HG03108 (cell line): ENCODE measurements at regions not wholly inside any gene's neighbourhood (a gene's known extent, or its start where the extent isn't known, plus 50 kb on each side); places are given as distances from the start of the nearest gene placed in this dataset.

ENCODE experiments used
- ATAC-seq: cut with Tn5 transposase; IDR thresholded peaks from one replicate; pipeline ENCODE4 v1.9.1; 2021; ENCODE audit warnings: moderate library complexity; ENCODE audit not compliant: unreplicated experiment

GRCh38 chr11:15859411-15859810 is 496.9 kb downstream of the SOX6 start:
- no peak for ATAC-seq

- no peak for ATAC-seq
Measured at GRCh38 chr11:15861256-15861655, 495.1 kb downstream of the SOX6 start.

- no peak for ATAC-seq
Measured at GRCh38 chr11:15863411-15863810, 492.9 kb downstream of the SOX6 start.

- no peak for ATAC-seq
Measured at GRCh38 chr11:15864026-15864805, 492.1 kb downstream of the SOX6 start.

GRCh38 chr11:15865212-15865987 is 490.9 kb downstream of the SOX6 start:
- no peak for ATAC-seq

DNA sequence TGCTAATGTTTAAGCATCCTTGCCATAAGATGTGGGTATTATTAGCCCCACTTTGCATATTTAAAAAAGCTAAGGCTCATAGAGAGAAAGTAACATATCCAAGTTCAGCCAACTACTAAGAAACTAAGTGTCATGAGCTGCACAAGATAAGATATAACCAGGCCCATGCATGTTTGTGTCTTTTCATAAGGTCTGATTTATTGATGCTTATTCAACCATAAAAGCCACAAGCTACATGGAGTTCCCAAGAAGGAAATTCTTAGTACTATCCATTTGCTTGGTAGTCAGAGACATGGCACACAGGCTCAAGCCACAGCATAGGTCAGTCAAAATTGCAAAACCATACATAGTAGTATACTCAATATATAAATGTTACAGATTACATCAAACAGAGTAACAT is 488.5 kb downstream of the SOX6 start:
- ATAC-seq, result no peak

DNA sequence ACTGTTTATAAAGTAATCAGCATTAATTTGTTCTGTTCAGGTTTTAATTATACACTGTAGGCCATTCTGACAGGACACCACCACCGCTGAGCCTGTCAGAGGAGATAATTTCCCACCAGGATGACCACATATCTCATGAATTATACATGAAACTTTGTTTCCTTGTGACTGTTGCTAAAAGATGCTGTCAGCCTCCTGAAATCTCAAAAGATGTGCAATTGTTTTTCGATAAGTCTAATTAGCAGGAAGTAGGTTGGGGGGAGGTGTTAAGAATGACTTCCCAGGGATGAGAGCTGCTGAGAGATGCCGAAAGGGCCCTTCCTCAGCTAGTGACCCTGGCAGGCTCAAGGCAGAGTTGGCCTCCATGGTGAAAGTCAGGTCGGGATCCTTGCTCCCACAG is 485.4 kb downstream of the SOX6 start:
- ATAC-seq, result no peak

GRCh38 chr11:15871904-15872626 is 484.3 kb downstream of the SOX6 start:
- no peak for ATAC-seq

- ATAC-seq, result no peak
Measured at GRCh38 chr11:15873501-15873900, 482.8 kb downstream of the SOX6 start.

DNA sequence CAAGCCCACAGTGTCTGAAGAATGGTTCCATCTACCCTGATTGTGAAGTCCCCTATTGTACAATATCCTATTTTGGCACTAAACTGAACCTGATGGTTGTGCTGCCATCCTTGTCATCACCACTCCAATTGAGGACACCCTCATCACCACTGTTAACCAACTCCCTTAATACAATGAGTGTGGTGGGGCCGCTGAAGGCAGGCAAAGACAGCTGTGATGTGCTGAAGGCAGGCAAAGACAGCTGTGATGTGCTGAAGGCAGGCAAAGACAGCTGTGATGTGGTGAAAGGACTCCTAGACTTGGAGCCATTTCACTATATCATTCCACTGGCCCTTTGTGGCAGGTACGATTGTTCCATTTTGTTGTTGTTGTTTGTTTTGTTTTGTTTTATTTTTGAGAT is 481.6 kb downstream of the SOX6 start:
- no peak for ATAC-seq

DNA sequence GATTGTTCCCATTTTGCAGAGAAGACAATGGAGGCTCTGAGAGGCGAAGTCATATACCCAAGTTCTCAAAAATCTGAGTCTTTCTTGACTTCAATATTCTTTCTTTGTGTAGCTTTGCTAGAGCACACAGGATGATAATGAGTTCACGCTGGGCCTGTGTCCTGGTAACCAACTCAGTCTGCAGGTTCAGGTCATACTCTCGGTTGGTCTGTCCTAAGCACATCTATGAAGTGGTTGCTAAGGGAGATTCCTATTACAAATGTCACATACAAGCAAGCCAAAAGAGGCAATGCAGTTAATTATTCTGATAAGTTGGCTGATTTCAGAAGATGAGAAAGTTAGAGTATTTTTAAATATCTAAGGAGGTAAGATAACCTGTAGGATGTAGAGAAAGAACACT is 481.0 kb downstream of the SOX6 start:
- ATAC-seq, result no peak

GRCh38 chr11:15875943-15876342 is 480.4 kb downstream of the SOX6 start:
- ATAC-seq, result no peak

- ATAC-seq, result no peak
Measured at GRCh38 chr11:15878756-15879155, 477.6 kb downstream of the SOX6 start.

DNA sequence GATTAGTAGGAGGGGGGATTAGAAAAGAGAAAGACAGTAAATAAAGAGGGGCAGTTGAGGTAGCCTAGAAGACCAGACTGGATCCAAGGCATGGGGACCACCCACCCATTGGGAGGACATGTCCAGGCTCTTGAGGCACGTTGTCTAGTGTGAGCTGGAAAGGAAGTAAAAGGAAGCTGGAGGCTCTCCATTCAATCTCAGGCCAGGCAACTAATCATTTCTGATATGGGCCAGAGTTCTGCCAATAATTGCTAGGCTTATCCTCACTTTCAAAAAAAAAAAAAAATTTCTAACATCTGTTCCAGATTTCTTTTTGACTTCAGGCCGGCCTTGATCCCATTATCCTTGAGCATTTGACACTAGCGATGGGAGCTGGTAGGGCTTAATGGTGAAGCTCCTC is 476.1 kb downstream of the SOX6 start:
- ATAC-seq, result no peak

DNA sequence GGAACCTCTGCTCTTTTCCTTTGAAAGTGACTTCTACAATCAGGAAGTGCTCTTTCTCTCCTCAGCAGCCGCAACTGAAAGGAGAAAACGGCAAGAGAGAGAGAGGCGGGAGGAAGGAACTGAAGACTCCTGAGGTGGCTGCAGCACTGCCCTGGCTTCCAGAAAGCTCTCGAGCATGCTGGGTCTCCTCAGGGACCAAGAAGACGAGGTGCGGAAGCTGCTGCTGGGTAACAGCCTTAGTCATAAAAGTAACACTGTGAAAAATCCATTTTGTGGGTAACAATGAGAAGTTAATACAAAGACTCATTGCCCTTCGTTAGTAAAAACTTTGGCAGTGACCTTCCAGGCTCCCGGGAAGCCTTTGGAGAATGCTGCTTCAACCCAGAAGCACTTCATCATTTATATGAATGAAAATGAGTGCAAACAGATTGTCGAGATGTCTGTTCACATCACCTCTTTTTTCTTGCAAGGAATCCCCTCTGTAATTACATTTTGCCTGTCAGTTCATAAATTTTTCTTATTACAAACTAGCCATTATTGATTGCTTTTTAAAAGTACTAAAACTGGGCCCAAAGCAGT is 473.4 kb downstream of the SOX6 start:
- ATAC-seq, result no peak

GRCh38 chr11:15883455-15883920 is 472.9 kb downstream of the SOX6 start:
- no peak for ATAC-seq

DNA sequence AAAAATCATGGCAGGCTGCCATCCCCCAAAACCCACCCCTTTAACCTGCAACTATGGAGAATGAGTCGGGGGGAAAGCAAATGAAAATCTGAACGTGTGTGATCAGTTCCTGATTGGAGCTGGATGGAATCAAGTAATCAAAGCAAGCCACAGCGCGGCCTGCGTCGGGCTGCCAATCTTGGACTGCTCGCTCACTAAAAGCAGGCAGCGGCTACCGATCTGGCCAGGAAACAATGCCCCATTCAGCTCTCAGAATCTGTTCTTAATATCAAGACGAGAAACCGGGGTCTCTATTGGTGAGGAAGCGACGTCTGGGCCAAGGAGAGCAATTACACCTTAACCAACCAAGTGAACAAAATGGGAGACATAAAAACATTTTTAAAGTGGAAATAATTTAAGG is 472.2 kb downstream of the SOX6 start:
- no peak for ATAC-seq

DNA sequence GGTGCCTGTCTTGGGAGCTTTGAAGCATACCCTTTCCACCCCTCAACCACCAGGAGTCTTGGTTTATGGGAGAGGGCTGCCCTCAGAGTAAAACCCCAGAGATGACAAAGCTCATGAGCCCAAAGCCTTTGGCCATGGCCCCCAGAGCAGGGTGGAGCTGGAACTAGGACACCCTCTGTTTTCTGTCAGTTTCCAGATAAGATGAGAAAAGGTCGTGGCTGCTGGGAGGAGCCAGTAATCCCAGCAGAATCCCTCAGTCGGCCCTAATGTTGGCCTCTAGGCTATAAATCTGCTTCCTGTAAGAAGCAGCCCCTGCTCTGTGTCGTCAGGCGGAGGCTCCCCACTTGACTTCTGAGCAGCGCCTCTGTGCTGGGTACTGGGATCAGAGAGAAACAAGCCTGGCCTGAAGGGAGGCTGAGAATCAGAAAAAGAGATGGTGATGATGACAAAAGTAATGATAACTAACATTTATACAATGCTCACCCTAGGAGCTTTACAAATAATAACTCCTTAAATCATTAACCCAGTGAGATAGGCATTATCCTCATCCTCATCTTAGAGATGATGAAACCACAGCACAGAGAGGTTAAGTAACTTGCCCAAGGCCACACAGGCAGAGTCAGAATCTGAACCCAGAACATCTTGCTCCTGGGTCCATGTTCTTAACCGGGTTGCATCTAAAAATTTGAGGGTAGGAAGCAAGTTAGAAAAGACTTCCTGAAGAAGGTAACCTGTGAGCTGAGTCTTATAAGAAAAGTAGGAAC is 471.4 kb downstream of the SOX6 start:
- no peak for ATAC-seq

DNA sequence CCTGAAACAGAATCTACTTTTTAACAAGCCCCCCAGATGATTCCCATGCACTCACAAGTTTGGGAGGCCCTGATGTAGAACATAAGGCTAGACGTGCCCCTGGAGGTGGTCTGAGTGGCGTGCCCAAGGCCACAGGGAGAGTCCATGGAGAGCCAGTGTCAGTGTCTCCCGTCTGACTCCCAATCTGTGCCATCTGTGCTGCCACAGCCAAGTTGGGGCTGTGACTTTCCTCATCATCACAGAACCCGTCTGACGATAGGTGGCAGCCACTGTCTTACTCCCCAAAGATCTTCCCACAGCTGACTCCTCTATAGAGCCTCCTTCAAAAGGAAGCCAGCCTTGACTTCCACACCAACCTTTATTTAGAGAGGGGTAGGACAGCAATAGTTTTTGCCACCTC is 470.5 kb downstream of the SOX6 start:
- no peak for ATAC-seq

GRCh38 chr11:15886299-15886698 is 470.0 kb downstream of the SOX6 start:
- ATAC-seq, result no peak

DNA sequence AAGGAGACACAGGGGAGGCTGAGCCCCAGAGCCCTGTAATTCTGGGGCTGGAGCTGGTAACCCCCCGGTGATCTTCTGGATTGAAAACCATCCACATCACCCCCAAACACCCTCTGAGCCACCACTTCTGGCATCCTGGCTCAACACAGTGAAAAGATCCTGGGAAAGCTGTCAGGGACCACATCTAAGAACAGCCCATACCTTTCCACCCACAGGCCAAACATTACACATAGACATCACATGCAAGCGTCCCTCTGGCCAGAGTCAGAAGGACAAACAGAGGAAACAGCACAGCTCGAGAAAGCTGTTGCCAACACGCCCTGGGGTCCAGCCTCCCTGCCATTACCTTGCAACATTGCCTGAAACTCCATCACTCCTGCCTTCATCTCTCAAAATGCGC is 469.5 kb downstream of the SOX6 start:
- ATAC-seq, result no peak
